ENCODE measurements at regions not wholly inside any gene's neighbourhood (a gene's known extent, or its start where the extent isn't known, plus 50 kb on each side); places are given as distances from the start of the nearest gene placed in this dataset.
"Not testable (repeated sequence)": the region's sequence is repeated elsewhere in the genome, so short reads cannot be mapped to it uniquely, and the experiment has no call there.

- not testable (repeated sequence) for DNase-seq (ENCODE audit: low spot score)
These were observed 234.4 kb upstream of the EDNRA start for GRCh38 chr4:147246528-147246927.

GRCh38 chr4:147247579-147247978, 233.3 kb upstream of the EDNRA start:
- no peak for DNase-seq (ENCODE audit: low spot score)

GRCh38 chr4:147250062-147250461, 230.8 kb upstream of the EDNRA start:
- DNase-seq (ENCODE audit: low spot score), result no peak

- DNase-seq (ENCODE audit: low spot score), result not testable (repeated sequence)
These were observed 225.6 kb upstream of the EDNRA start for GRCh38 chr4:147255268-147255667.

GRCh38 chr4:147259271-147259670, 221.6 kb upstream of the EDNRA start:
- not testable (repeated sequence) for DNase-seq (ENCODE audit: low spot score)

GRCh38 chr4:147284256-147284835, 196.6 kb upstream of the EDNRA start:
- no peak for DNase-seq (ENCODE audit: low spot score)

GRCh38 chr4:147284935-147285334, 196.0 kb upstream of the EDNRA start:
- no peak for DNase-seq (ENCODE audit: low spot score)

GRCh38 chr4:147285751-147286150, 195.1 kb upstream of the EDNRA start:
- no peak for DNase-seq (ENCODE audit: low spot score)

- no peak for DNase-seq (ENCODE audit: low spot score)
These were observed 193.9 kb upstream of the EDNRA start for GRCh38 chr4:147286846-147287587.

- DNase-seq (ENCODE audit: low spot score), result no peak
These were observed 193.4 kb upstream of the EDNRA start for GRCh38 chr4:147287588-147287890.

GRCh38 chr4:147288512-147288911, 192.4 kb upstream of the EDNRA start:
- DNase-seq (ENCODE audit: low spot score), result no peak

GRCh38 chr4:147289181-147289580, 191.7 kb upstream of the EDNRA start:
- DNase-seq (ENCODE audit: low spot score), result no peak

GRCh38 chr4:147292604-147293313, 188.1 kb upstream of the EDNRA start:
- DNase-seq (ENCODE audit: low spot score), result not testable (repeated sequence)

- not testable (repeated sequence) for DNase-seq (ENCODE audit: low spot score)
These were observed 187.6 kb upstream of the EDNRA start for GRCh38 chr4:147293314-147293677.

- DNase-seq (ENCODE audit: low spot score), result no peak
These were observed 181.7 kb upstream of the EDNRA start for GRCh38 chr4:147299205-147299604.

GRCh38 chr4:147303174-147303872, 177.6 kb upstream of the EDNRA start:
- no peak for DNase-seq (ENCODE audit: low spot score)

- no peak for DNase-seq (ENCODE audit: low spot score)
These were observed 177.0 kb upstream of the EDNRA start for GRCh38 chr4:147303873-147304229.

- DNase-seq (ENCODE audit: low spot score), result no peak
These were observed 172.8 kb upstream of the EDNRA start for GRCh38 chr4:147307896-147308674.

- no peak for DNase-seq (ENCODE audit: low spot score)
These were observed 171.5 kb upstream of the EDNRA start for GRCh38 chr4:147309434-147309833.

- no peak for DNase-seq (ENCODE audit: low spot score)
These were observed 170.6 kb upstream of the EDNRA start for GRCh38 chr4:147310312-147310711.

- no peak for DNase-seq (ENCODE audit: low spot score)
These were observed 168.9 kb upstream of the EDNRA start for GRCh38 chr4:147311956-147312355.

GRCh38 chr4:147312376-147313046, 168.4 kb upstream of the EDNRA start:
- DNase-seq (ENCODE audit: low spot score), result no peak
